Mesothelial cell of epicardium (in vitro differentiated cells): ENCODE measurements at regions not wholly inside any gene's neighbourhood (a gene's known extent, or its start where the extent isn't known, plus 50 kb on each side); places are given as distances from the start of the nearest gene placed in this dataset.
"Not testable (repeated sequence)": the region's sequence is repeated elsewhere in the genome, so short reads cannot be mapped to it uniquely, and the experiment has no call there.

ENCODE experiments used
- DNase-seq, 2 experiments: peaks; one replicate each; pipeline ENCODE4 v3.0.0; 2021; ENCODE audit warnings: low spot score in 2 of 2; ENCODE audit not compliant: unreplicated experiment in 2 of 2
- H3K27ac Mint-ChIP-seq: 2 replicates; pipeline ENCODE4 v1.8.0; 2021; ENCODE audit warnings: mixed read lengths
- H3K27me3 Mint-ChIP-seq: 2 replicates; pipeline ENCODE4 v1.8.0; 2021; ENCODE audit warnings: low read depth, mixed read lengths
- H3K36me3 Mint-ChIP-seq: 2 replicates; pipeline ENCODE4 v1.8.0; 2021; ENCODE audit warnings: mixed read lengths
- H3K4me1 Mint-ChIP-seq: 2 replicates; pipeline ENCODE4 v1.8.0; 2021; ENCODE audit warnings: mixed read lengths
- H3K4me3 Mint-ChIP-seq: 2 replicates; pipeline ENCODE4 v1.8.0; 2021; ENCODE audit warnings: mild to moderate bottlenecking, moderate library complexity, mixed read lengths
- H3K9me3 Mint-ChIP-seq: 2 replicates; pipeline ENCODE4 v1.8.0; 2021; ENCODE audit warnings: mixed read lengths
- TF ChIP-seq, protein P1 (sequence below): fragments of 200-600 bp; sonication (generic); IDR thresholded peaks from one replicate; pipeline ENCODE4 v1.5.0; 2021; ENCODE audit warnings: antibody characterized with exemption; ENCODE audit not compliant: unreplicated experiment

DNA sequence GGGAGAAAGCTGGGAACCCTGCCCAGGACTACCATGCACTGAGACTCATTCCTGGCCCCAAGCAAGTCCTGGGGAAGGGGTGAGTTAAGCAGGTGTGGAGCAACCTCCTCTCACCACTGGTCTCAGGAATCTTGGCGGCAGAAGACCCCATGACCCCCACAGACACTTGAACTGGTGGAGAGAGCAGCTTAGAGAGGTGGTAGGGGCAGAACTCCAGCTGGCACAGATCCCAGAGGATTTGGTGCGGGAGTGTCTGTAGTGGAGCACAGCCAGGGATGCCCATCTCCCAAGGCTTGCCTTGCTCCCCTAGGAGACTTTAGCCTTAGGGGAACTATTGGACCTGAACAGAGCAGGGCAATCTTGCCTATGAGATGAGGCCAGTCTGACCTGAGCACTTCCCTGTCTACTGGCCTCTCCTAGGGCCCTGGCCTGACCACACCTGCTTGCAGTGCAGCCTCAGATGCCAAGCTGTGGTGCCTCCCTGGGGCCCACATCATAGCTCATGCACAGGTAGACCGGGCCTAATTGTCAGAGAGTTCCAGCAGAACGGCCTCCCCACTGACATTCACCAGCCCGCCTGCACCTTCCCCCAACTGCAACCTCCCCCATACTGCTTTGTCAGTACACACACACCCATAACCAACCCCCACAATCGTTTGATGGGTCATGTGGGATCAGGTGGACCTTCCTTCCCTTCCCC, 78.0 kb downstream of the NAA11 start:
- no peak for DNase-seq
- Mint-ChIP-seq H3K27ac (no peak overlapping the region), H3K27me3 (no peaks in the 10 kb centered on the region), H3K36me3 (peaks cover 2% of the 10 kb centered on the region), H3K9me3 (peaks cover 12% of the 10 kb centered on the region), H3K4me3 (no peak overlapping the region), H3K4me1 (no peaks in the 10 kb centered on the region)
- TF ChIP-seq, protein P1, sequence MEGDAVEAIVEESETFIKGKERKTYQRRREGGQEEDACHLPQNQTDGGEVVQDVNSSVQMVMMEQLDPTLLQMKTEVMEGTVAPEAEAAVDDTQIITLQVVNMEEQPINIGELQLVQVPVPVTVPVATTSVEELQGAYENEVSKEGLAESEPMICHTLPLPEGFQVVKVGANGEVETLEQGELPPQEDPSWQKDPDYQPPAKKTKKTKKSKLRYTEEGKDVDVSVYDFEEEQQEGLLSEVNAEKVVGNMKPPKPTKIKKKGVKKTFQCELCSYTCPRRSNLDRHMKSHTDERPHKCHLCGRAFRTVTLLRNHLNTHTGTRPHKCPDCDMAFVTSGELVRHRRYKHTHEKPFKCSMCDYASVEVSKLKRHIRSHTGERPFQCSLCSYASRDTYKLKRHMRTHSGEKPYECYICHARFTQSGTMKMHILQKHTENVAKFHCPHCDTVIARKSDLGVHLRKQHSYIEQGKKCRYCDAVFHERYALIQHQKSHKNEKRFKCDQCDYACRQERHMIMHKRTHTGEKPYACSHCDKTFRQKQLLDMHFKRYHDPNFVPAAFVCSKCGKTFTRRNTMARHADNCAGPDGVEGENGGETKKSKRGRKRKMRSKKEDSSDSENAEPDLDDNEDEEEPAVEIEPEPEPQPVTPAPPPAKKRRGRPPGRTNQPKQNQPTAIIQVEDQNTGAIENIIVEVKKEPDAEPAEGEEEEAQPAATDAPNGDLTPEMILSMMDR, result no peak

DNA sequence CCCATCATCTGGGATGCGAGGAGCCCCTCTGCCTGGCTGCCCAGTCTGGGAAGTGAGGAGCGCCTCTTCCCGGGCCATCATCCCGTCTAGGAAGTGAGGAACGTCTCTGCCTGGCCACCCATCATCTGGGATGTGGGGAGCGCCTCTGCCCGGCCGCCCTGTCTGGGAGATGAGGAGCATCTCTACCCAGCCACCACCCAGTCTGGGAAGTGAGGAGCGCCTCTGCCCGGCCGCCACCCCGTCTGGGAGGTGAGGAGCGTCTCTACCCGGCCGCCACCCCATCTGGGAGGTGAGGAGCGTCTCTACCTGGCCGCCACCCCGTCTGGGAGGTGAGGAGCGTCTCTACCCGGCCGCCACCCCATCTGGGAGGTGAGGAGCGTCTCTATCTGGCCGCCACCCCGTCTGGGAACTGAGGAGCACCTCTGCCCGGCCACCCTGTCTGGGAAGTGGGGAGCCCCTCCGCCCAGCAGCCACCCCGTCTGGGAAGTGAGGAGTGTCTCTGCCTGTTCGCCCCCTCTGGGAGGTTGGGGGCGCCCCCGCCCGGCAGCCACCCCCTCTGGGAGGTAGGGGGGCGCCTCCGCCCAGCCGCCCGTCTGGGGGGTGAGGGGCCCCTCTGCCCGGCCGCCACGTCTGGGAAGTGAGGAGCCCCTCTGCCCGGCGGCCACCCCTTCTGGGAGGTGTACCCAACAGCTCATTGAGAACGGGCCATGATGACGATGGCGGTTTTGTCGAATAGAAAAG, 80.5 kb downstream of the NAA11 start:
- H3K9me3 Mint-ChIP-seq, H3K36me3 Mint-ChIP-seq, H3K27ac Mint-ChIP-seq, H3K4me3 Mint-ChIP-seq, DNase-seq, H3K27me3 Mint-ChIP-seq, H3K4me1 Mint-ChIP-seq: not testable (repeated sequence)

DNA sequence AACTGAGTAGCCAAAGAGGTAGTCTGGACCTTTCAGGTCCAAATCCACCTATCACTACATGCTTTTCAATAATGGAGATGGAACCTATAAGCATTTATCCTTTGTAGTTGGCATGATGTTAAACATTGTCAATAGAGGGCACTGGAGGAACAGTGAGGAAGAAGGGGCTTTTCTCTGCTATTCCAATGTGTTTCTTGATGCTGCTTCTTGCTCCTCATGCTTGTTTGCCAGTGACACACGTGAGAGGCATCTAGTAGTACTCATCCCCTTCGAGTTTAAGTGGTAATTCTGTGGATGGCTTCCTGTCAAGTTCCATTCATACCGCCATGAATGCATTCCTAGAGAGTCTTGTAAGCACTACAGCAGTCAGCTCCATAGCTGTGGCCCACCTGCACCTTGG, 84.0 kb downstream of the NAA11 start:
- peaks cover 9% of the 10 kb centered on the region for H3K9me3 Mint-ChIP-seq
- H3K4me1 Mint-ChIP-seq, result no peaks in the 10 kb centered on the region
- peaks cover 9% of the 10 kb centered on the region for H3K27me3 Mint-ChIP-seq
- TF ChIP-seq, protein P1, result no peak
- peaks cover 2% of the 10 kb centered on the region for H3K36me3 Mint-ChIP-seq
- no peak overlapping the region for H3K27ac Mint-ChIP-seq
- no peak overlapping the region for H3K4me3 Mint-ChIP-seq
- DNase-seq, result no peak

DNA sequence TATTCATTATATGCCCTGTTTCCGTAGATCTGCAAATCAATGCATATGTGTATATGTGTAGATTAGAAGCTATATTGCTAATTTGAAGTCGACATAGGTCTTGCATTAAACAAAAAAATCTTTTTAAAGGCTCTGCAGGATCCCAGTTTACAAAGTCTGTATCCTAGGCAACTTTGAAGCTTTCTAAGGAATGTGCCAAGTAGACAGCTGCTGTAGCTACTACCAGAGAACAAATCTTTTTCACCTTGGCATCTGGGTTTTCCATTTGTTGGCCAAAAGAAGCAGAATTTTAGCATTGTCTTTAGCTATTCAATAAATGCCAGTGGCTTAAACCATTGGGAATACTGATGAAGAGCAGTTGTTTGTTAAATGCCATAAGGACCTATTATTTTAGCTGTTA, 88.0 kb downstream of the NAA11 start:
- no peak overlapping the region for H3K4me3 Mint-ChIP-seq

DNA sequence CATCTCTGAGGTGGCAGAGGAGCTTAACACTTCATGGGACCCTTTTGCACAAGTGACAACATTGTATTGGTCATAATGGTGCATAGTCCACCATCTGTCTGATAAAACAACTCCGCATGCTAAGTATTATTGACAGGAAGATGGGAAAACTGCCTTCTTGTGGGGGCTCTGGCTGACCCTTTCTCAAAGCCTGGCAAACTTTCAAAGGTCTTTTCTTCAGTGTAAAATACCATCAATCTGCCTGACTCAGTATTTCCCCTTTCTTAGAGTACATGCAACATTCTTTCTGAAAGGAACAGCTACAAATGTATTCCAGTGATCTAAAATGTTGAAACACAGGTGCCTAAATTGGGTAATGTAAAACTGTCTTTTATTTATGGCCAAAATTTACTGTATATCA, 89.1 kb downstream of the NAA11 start:
- peaks cover 9% of the 10 kb centered on the region for H3K27me3 Mint-ChIP-seq
- no peaks in the 10 kb centered on the region for H3K36me3 Mint-ChIP-seq
- H3K9me3 Mint-ChIP-seq, result no peaks in the 10 kb centered on the region
- H3K4me1 Mint-ChIP-seq, result peaks cover 15% of the 10 kb centered on the region
- DNase-seq, result no peak
- no peak overlapping the region for H3K27ac Mint-ChIP-seq
- TF ChIP-seq, protein P1, result no peak
- H3K4me3 Mint-ChIP-seq, result no peak overlapping the region

More for the DNA sequence above, 88.0 kb downstream of the NAA11 start:
- H3K27ac Mint-ChIP-seq, result no peak overlapping the region
- TF ChIP-seq, protein P1, result no peak
- no peak for DNase-seq
- no peaks in the 10 kb centered on the region for H3K36me3 Mint-ChIP-seq
- H3K9me3 Mint-ChIP-seq, result no peaks in the 10 kb centered on the region
- peaks cover 9% of the 10 kb centered on the region for H3K27me3 Mint-ChIP-seq
- H3K4me1 Mint-ChIP-seq, result peaks cover 9% of the 10 kb centered on the region

DNA sequence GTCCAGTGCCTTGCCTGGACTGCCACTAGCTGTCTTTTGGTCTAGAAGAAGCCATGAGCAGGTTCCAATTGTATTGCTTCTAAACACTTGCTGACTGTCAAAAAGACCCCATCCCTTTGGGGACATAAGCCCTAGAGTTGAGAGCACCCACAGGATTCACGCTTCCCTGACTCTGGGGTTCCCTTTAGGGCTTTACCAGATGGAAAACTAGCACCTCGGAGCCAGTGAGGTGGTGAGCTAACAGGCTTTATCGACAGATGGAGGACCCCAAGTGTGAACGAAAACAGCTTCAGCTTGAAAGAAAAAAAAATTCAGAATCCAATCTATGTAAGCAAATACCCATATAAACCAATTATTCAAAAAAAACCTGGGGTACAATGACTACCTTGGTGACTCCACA, 90.8 kb downstream of the NAA11 start:
- H3K27ac Mint-ChIP-seq, result no peak overlapping the region
- DNase-seq, result no peak
- peaks cover 15% of the 10 kb centered on the region for H3K4me1 Mint-ChIP-seq
- H3K27me3 Mint-ChIP-seq, result peaks cover 5% of the 10 kb centered on the region
- no peak overlapping the region for H3K4me3 Mint-ChIP-seq
- TF ChIP-seq, protein P1, result no peak
- H3K36me3 Mint-ChIP-seq, result no peaks in the 10 kb centered on the region
- H3K9me3 Mint-ChIP-seq, result no peaks in the 10 kb centered on the region
